ENCODE measurements at regions not wholly inside any gene's neighbourhood (a gene's known extent, or its start where the extent isn't known, plus 50 kb on each side); places are given as distances from the start of the nearest gene placed in this dataset.

GRCh38 chr13:50685491-50685890 lies 158.0 kb downstream of the DLEU7 start:
- no peaks in the 10 kb centered on the region for H3K9me3 Mint-ChIP-seq (ENCODE audit: unreplicated experiment)
- CTCF ChIA-PET, result interaction anchor here (0.6 kb wide), 1 partner anchor 12 kb away, joined by 3 read pairs; no protein-coding TSS in a partner anchor
- no peaks in the 10 kb centered on the region for H3K4me1 Mint-ChIP-seq (ENCODE audit: insufficient read depth, unreplicated experiment)
- no peak overlapping the region for H3K4me3 Mint-ChIP-seq (ENCODE audit: unreplicated experiment)
- intact Hi-C loops (cut with micrococcal nuclease), result no loop called here
- no peaks in the 10 kb centered on the region for H3K36me3 Mint-ChIP-seq (ENCODE audit: insufficient read depth, unreplicated experiment)
- TF ChIP-seq CTCF (IDR thresholded peaks at IDR 0.05; ENCODE audit: unreplicated experiment), result no peak
- H3K27ac Mint-ChIP-seq (ENCODE audit: low read depth, unreplicated experiment), result no peak overlapping the region
- peak; percentile 77 for DNase-seq (ENCODE audit: unreplicated experiment)
- no peaks in the 10 kb centered on the region for H3K27me3 Mint-ChIP-seq (ENCODE audit: insufficient read depth, unreplicated experiment)
- POLR2A ChIA-PET, result interaction anchor here (0.7 to 0.9 kb wide), 3 partner anchors 14 to 747 kb away, joined by 3 to 5 read pairs (median 3); no protein-coding TSS in a partner anchor
- BruUV-seq (replicated peaks), result no TSS peak

DNA sequence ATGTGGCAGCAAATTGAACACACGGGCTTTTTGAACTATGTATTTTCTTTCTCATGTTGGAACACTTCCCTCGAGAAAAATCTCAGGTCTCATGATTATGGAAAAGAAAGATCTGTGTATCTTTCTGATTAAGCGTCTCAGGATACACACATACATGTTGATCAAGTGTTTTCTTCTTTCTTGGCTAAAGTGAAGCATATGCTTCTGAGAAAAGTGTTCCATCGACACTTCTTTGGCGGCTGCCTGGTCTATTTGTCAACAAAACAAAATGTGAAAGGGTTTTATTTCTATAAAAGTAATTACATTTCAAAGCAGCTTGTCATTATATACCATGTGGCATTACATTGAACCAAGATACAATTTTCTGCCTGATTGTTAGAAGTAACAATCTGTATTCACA lies 157.5 kb downstream of the DLEU7 start:
- Mint-ChIP-seq H3K27ac (ENCODE audit: low read depth, unreplicated experiment) (no peak overlapping the region), H3K27me3 (ENCODE audit: insufficient read depth, unreplicated experiment) (no peaks in the 10 kb centered on the region), H3K36me3 (ENCODE audit: insufficient read depth, unreplicated experiment) (no peaks in the 10 kb centered on the region), H3K9me3 (ENCODE audit: unreplicated experiment) (no peaks in the 10 kb centered on the region), H3K4me3 (ENCODE audit: unreplicated experiment) (no peak overlapping the region), H3K4me1 (ENCODE audit: insufficient read depth, unreplicated experiment) (no peaks in the 10 kb centered on the region)
- DNase-seq (ENCODE audit: unreplicated experiment), result no peak
- ChIA-PET CTCF (interaction anchor here (0.7 kb wide), 1 partner anchor 699 kb away, joined by 3 read pairs; no protein-coding TSS in a partner anchor), POLR2A (interaction anchor here (0.6 to 0.9 kb wide), 6 partner anchors 9 to 797 kb away, joined by 3 to 5 read pairs (median 3); no protein-coding TSS in a partner anchor)
- no peak for TF ChIP-seq CTCF (IDR thresholded peaks at IDR 0.05; ENCODE audit: unreplicated experiment)
- intact Hi-C loops (cut with micrococcal nuclease), result no loop called here
- BruUV-seq (replicated peaks), result no TSS peak

DNA sequence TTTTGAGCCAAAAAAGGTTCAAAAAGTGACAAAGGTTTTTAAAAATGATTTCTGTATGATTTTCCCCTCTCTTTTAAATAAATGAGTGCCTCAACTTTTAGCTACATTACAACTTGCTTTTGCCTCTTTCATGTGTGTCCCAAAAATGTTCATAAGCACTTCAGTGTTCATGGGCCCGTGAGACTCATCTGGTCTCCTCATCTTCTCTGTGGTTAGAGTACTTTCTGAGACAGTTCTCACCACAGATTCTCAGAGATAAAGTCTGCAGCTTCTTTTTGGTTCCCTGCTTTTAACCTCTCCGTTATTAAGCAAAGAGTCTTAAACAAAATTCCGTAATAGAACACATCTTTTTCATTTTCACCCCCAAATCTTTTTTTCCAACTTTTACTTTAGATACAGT lies 156.9 kb downstream of the DLEU7 start:
- Mint-ChIP-seq H3K27ac (ENCODE audit: low read depth, unreplicated experiment) (no peak overlapping the region), H3K4me3 (ENCODE audit: unreplicated experiment) (no peak overlapping the region), H3K4me1 (ENCODE audit: insufficient read depth, unreplicated experiment) (no peaks in the 10 kb centered on the region), H3K27me3 (ENCODE audit: insufficient read depth, unreplicated experiment) (no peaks in the 10 kb centered on the region), H3K36me3 (ENCODE audit: insufficient read depth, unreplicated experiment) (no peaks in the 10 kb centered on the region), H3K9me3 (ENCODE audit: unreplicated experiment) (no peaks in the 10 kb centered on the region)
- ChIA-PET CTCF (interaction anchor here (0.7 kb wide), 1 partner anchor 700 kb away, joined by 3 read pairs; no protein-coding TSS in a partner anchor), POLR2A (interaction anchor here (0.6 to 0.9 kb wide), 4 partner anchors 8 to 798 kb away, joined by 3 to 4 read pairs (median 3); no protein-coding TSS in a partner anchor)
- no TSS peak for BruUV-seq (replicated peaks)
- intact Hi-C loops (cut with micrococcal nuclease), result no loop called here
- DNase-seq (ENCODE audit: unreplicated experiment), result no peak
- TF ChIP-seq CTCF (IDR thresholded peaks at IDR 0.05; ENCODE audit: unreplicated experiment), result no peak

- intact Hi-C loops (cut with micrococcal nuclease), result no loop called here
- Mint-ChIP-seq H3K27me3 (ENCODE audit: insufficient read depth, unreplicated experiment) (no peaks in the 10 kb centered on the region), H3K36me3 (ENCODE audit: insufficient read depth, unreplicated experiment) (no peaks in the 10 kb centered on the region), H3K9me3 (ENCODE audit: unreplicated experiment) (no peaks in the 10 kb centered on the region), H3K27ac (ENCODE audit: low read depth, unreplicated experiment) (no peak overlapping the region), H3K4me3 (ENCODE audit: unreplicated experiment) (no peak overlapping the region), H3K4me1 (ENCODE audit: insufficient read depth, unreplicated experiment) (no peaks in the 10 kb centered on the region)
- POLR2A ChIA-PET, result interaction anchor here (0.6 to 1.1 kb wide), 2 partner anchors 9 to 41 kb away, joined by 3 read pairs; no protein-coding TSS in a partner anchor
- no peak for DNase-seq (ENCODE audit: unreplicated experiment)
- no TSS peak for BruUV-seq (replicated peaks)
- no peak for TF ChIP-seq CTCF (IDR thresholded peaks at IDR 0.05; ENCODE audit: unreplicated experiment)
- CTCF ChIA-PET, result no interaction called here
Observed at GRCh38 chr13:50687545-50687944, 155.9 kb downstream of the DLEU7 start.
